ENCODE measurements at regions not wholly inside any gene's neighbourhood (a gene's known extent, or its start where the extent isn't known, plus 50 kb on each side); places are given as distances from the start of the nearest gene placed in this dataset.

- no peaks in the 10 kb centered on the region for H3K27me3 Mint-ChIP-seq
- peaks cover 7% of the 10 kb centered on the region for H3K9me3 Mint-ChIP-seq
- H3K36me3 Mint-ChIP-seq: no peaks in the 10 kb centered on the region
- H3K4me1 Mint-ChIP-seq (ENCODE audit: unreplicated experiment): peaks cover 9% of the 10 kb centered on the region
- H3K4me3 Mint-ChIP-seq: no peak overlapping the region
- DNase-seq (ENCODE audit: extremely low spot score, unreplicated experiment): no peak
- no peak overlapping the region for H3K27ac Mint-ChIP-seq
- no peak for TF ChIP-seq CTCF (conservative IDR thresholded peaks at IDR 0.05)
These were observed 159.1 kb downstream of the LRRC70 start for GRCh38 chr5:62737766-62738165.

GRCh38 chr5:62732677-62733121, 154.1 kb downstream of the LRRC70 start:
- Mint-ChIP-seq H3K4me1 (ENCODE audit: unreplicated experiment) (peaks cover 5% of the 10 kb centered on the region), H3K27ac (no peak overlapping the region), H3K4me3 (no peak overlapping the region), H3K36me3 (no peaks in the 10 kb centered on the region), H3K9me3 (peaks cover 10% of the 10 kb centered on the region), H3K27me3 (no peaks in the 10 kb centered on the region)
- no peak for TF ChIP-seq CTCF (conservative IDR thresholded peaks at IDR 0.05)
- DNase-seq (ENCODE audit: extremely low spot score, unreplicated experiment): no peak

- Mint-ChIP-seq H3K36me3 (no peaks in the 10 kb centered on the region), H3K27me3 (no peaks in the 10 kb centered on the region), H3K9me3 (peaks cover 10% of the 10 kb centered on the region), H3K4me3 (no peak overlapping the region), H3K27ac (no peak overlapping the region), H3K4me1 (ENCODE audit: unreplicated experiment) (peaks cover 5% of the 10 kb centered on the region)
- DNase-seq (ENCODE audit: extremely low spot score, unreplicated experiment): no peak
- TF ChIP-seq CTCF (conservative IDR thresholded peaks at IDR 0.05): no peak
These were observed 152.4 kb downstream of the LRRC70 start for GRCh38 chr5:62731022-62731421.

- Mint-ChIP-seq H3K27me3 (no peaks in the 10 kb centered on the region), H3K36me3 (no peaks in the 10 kb centered on the region), H3K4me1 (ENCODE audit: unreplicated experiment) (peaks cover 5% of the 10 kb centered on the region), H3K9me3 (peaks cover 6% of the 10 kb centered on the region), H3K4me3 (no peak overlapping the region), H3K27ac (no peak overlapping the region)
- no peak for TF ChIP-seq CTCF (conservative IDR thresholded peaks at IDR 0.05)
- no peak for DNase-seq (ENCODE audit: extremely low spot score, unreplicated experiment)
These were observed 151.1 kb downstream of the LRRC70 start for GRCh38 chr5:62729675-62730074.

- Mint-ChIP-seq H3K27me3 (no peaks in the 10 kb centered on the region), H3K9me3 (peaks cover 4% of the 10 kb centered on the region), H3K4me3 (no peak overlapping the region), H3K4me1 (ENCODE audit: unreplicated experiment) (peaks cover 4% of the 10 kb centered on the region), H3K27ac (no peak overlapping the region), H3K36me3 (no peaks in the 10 kb centered on the region)
- TF ChIP-seq CTCF (conservative IDR thresholded peaks at IDR 0.05): no peak
- DNase-seq (ENCODE audit: extremely low spot score, unreplicated experiment): no peak
These were observed 149.2 kb downstream of the LRRC70 start for GRCh38 chr5:62727861-62728260.

- no peak overlapping the region for H3K27ac Mint-ChIP-seq
- no peaks in the 10 kb centered on the region for H3K36me3 Mint-ChIP-seq
- no peaks in the 10 kb centered on the region for H3K4me1 Mint-ChIP-seq (ENCODE audit: unreplicated experiment)
- DNase-seq (ENCODE audit: extremely low spot score, unreplicated experiment): no peak
- no peak overlapping the region for H3K4me3 Mint-ChIP-seq
- no peaks in the 10 kb centered on the region for H3K27me3 Mint-ChIP-seq
- TF ChIP-seq CTCF (conservative IDR thresholded peaks at IDR 0.05): no peak
- H3K9me3 Mint-ChIP-seq: no peaks in the 10 kb centered on the region
These were observed 148.6 kb downstream of the LRRC70 start for GRCh38 chr5:62727184-62727583.

Measured in type B pancreatic cell (in vitro differentiated cells).